NT2/D1 (cell line): ENCODE measurements at regions not wholly inside any gene's neighbourhood (a gene's known extent, or its start where the extent isn't known, plus 50 kb on each side); places are given as distances from the start of the nearest gene placed in this dataset.

ENCODE experiments used
- DNase-seq: peaks from one replicate; pipeline ENCODE4 v3.0.0-alpha.2; 2011; ENCODE audit warnings: low read depth, low spot score
- H3K27me3 ChIP-seq: 2 replicates; pipeline ENCODE4 v1.6.0; 2011; ENCODE audit warnings: mild to moderate bottlenecking; ENCODE audit not compliant: insufficient read length, insufficient read depth
- H3K36me3 ChIP-seq: 2 replicates; pipeline ENCODE4 v1.6.1; 2011; ENCODE audit warnings: mild to moderate bottlenecking, low read length, mixed read lengths; ENCODE audit not compliant: insufficient read depth, insufficient read length
- H3K4me1 ChIP-seq: 2 replicates; pipeline ENCODE4 v1.5.1; 2011; ENCODE audit not compliant: insufficient read depth, insufficient read length
- H3K4me3 ChIP-seq: 2 replicates; pipeline ENCODE4 v1.5.1; 2011; ENCODE audit warnings: low read depth; ENCODE audit not compliant: insufficient read length
- H3K9ac ChIP-seq: 2 replicates; pipeline ENCODE4 v1.6.0; 2011; ENCODE audit warnings: low read depth; ENCODE audit not compliant: insufficient read length
- H3K9me3 ChIP-seq: 2 replicates; pipeline ENCODE4 v1.5.1; 2011; ENCODE audit warnings: mild to moderate bottlenecking, low read length; ENCODE audit not compliant: insufficient read depth
- SUZ12 ChIP-seq: IDR thresholded peaks from 2 replicates; pipeline ENCODE4 v1.6.1; 2011; ENCODE audit not compliant: insufficient read length, insufficient read depth; ENCODE audit errors: extremely low read depth
- YY1 ChIP-seq: IDR thresholded peaks from 2 replicates; pipeline ENCODE4 v1.6.1; 2011; ENCODE audit not compliant: insufficient read length, insufficient read depth
- ZNF274 ChIP-seq: IDR thresholded peaks from 2 replicates; pipeline ENCODE4 v1.6.1; 2011; ENCODE audit warnings: mild to moderate bottlenecking, low read depth, low read length

DNA sequence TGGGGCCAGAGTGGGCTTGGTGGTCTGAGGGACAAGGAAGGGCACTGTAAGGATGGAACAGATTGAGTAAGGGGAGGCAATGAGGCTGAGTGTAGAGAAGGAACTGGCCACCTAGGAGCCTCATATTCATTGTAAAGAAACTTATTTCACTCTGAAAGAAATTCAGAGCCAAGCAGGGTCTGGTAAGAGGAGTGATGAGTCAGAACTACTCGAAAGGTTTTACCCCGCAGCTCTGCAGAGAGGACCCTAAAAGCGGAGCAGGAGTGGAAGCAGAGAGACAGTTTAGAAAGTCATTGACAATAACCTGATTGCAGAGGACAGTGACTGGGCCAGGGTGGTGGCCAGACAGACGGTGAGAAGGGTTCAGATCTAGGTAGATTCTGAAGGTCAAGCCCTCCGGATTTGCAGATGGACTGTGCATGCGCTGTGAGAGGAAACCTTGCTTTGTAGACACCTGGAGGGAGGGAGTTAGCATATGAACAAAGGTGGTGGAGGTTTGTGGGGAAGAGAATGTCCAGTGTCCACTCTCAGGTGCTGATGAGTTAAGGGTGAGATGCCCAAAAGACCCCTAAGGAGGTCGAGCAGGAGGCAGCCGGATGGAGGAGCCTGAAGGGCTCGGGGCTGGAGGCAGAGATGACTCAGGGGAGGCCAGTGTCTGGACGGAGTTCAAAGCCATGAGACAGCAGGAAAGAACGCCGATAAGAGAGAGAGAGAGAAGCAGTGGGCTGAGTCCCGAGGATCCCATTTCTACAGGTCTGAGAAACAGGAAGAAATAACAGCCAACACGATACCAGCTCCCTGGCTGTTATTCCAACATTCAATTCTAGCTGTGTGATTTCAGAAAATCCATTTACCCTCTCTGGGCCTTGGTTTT is 546.0 kb downstream of the BRD1 start:
- TF ChIP-seq SUZ12 (no peak), ZNF274 (no peak), YY1 (no peak)
- Histone ChIP-seq H3K36me3 (no peaks in the 10 kb centered on the region), H3K4me1 (peaks cover 7% of the 10 kb centered on the region), H3K9me3 (no peaks in the 10 kb centered on the region), H3K27me3 (no peaks in the 10 kb centered on the region), H3K9ac (no peak overlapping the region), H3K4me3 (no peak overlapping the region)
- DNase-seq: no peak

GRCh38 chr22:49278340-49278739 is 549.3 kb downstream of the BRD1 start:
- no peaks in the 10 kb centered on the region for H3K36me3 ChIP-seq
- H3K4me3 ChIP-seq: no peak overlapping the region
- peaks cover 4% of the 10 kb centered on the region for H3K27me3 ChIP-seq
- no peaks in the 10 kb centered on the region for H3K9me3 ChIP-seq
- no peak overlapping the region for H3K9ac ChIP-seq
- no peak for TF ChIP-seq ZNF274
- no peak for TF ChIP-seq SUZ12
- no peak for TF ChIP-seq YY1
- peaks cover 7% of the 10 kb centered on the region for H3K4me1 ChIP-seq
- DNase-seq: no peak

DNA sequence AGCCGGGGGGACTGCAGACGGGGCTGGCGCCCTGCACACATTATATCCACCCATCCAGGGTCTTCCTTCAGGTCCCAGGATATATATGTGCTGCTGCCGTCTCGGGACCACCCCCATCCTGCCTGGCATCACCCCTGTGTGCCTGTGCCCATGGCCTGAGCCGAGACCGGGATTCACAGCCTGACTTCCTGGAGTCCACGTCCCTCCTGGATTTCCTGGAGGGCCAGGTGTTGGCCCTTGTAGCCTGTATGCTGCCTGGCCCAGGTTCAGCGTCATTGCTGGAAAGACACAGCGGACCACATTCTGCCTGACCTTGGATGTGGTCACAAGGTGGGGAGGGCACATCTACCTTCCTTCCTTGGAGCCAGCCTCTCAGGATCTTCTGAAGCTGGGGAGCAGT is 551.1 kb downstream of the BRD1 start:
- Histone ChIP-seq H3K9ac (no peak overlapping the region), H3K27me3 (peaks cover 18% of the 10 kb centered on the region), H3K4me1 (peaks cover 5% of the 10 kb centered on the region), H3K4me3 (no peak overlapping the region), H3K9me3 (peaks cover under 1% of the 10 kb centered on the region; the same call in 1 of the 2 replicates), H3K36me3 (no peaks in the 10 kb centered on the region)
- TF ChIP-seq SUZ12: no peak
- TF ChIP-seq ZNF274: no peak
- no peak for TF ChIP-seq YY1
- no peak for DNase-seq

GRCh38 chr22:49274754-49275380 is 552.8 kb downstream of the BRD1 start:
- peaks cover 34% of the 10 kb centered on the region for H3K27me3 ChIP-seq

DNA sequence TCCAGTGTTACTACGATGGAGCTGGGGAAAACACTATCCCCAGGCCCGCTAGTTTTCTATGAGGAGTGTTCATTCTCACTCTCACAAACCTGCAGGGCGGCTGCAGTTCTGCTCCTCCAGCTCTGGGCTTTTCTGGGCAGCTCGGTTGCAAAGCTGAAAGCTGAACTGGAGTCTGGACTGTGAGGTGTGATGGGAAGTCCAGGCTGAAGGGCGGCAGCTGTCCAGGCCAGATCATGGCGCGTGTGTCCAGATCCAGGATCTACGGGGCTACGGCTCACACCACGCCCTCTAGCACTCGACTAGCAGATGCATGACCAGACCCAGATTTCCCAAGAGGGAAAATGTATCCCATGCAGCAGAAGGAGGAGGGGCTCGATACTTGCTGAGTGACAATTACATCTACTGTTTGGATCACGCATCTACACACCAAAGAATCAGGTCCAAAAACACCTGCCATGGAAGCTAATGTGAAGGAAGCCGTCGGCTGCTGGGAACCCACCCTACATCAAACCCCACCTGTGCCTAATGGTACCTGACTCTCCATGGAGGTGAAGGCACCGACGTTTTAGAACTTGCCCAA is 555.0 kb downstream of the BRD1 start:
- TF ChIP-seq YY1 (no peak), SUZ12 (no peak), ZNF274 (no peak)
- DNase-seq: no peak
- Histone ChIP-seq H3K4me3 (no peak overlapping the region), H3K36me3 (no peaks in the 10 kb centered on the region), H3K27me3 (peaks cover 51% of the 10 kb centered on the region), H3K9me3 (peaks cover 8% of the 10 kb centered on the region; the same call in 1 of the 2 replicates), H3K4me1 (no peaks in the 10 kb centered on the region), H3K9ac (no peak overlapping the region)

More at GRCh38 chr22:49274754-49275380, 552.8 kb downstream of the BRD1 start:
- Histone ChIP-seq H3K36me3 (no peaks in the 10 kb centered on the region), H3K9me3 (peaks cover 8% of the 10 kb centered on the region; the same call in 1 of the 2 replicates), H3K4me1 (no peaks in the 10 kb centered on the region), H3K9ac (no peak overlapping the region), H3K4me3 (no peak overlapping the region)
- no peak for DNase-seq
- TF ChIP-seq ZNF274: no peak
- TF ChIP-seq SUZ12: no peak
- no peak for TF ChIP-seq YY1

GRCh38 chr22:49271831-49272230 is 555.8 kb downstream of the BRD1 start:
- DNase-seq: no peak
- Histone ChIP-seq H3K36me3 (no peaks in the 10 kb centered on the region), H3K27me3 (peaks cover 55% of the 10 kb centered on the region), H3K4me1 (no peaks in the 10 kb centered on the region), H3K9ac (no peak overlapping the region), H3K4me3 (no peak overlapping the region), H3K9me3 (peaks cover 8% of the 10 kb centered on the region; the same call in 1 of the 2 replicates)
- TF ChIP-seq ZNF274 (no peak), YY1 (no peak), SUZ12 (no peak)

DNA sequence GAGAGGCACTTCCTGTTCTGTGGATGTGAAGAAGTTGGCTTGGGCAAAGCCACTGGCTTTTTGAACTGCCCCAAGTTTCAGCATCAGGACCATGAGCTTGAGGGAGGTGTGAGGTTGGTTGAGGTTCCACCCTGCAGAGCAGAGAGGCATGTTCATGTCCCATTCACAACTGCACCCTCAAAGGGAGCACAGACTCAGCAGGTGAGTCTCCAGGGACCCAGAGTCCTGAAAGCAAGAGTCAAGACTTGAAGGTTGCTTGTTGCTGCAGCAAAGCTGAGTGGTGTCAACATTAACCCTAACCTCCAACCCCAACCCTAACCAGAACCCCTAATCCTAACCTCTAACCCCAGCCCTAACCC is 556.3 kb downstream of the BRD1 start:
- no peak overlapping the region for H3K9ac ChIP-seq
- no peaks in the 10 kb centered on the region for H3K4me1 ChIP-seq
- H3K27me3 ChIP-seq: peaks cover 60% of the 10 kb centered on the region
- H3K4me3 ChIP-seq: no peak overlapping the region
- no peaks in the 10 kb centered on the region for H3K36me3 ChIP-seq
- TF ChIP-seq SUZ12: no peak
- no peak for TF ChIP-seq ZNF274
- no peak for TF ChIP-seq YY1
- peaks cover 8% of the 10 kb centered on the region; the same call in 1 of the 2 replicates for H3K9me3 ChIP-seq
- DNase-seq: no peak
